SK-N-SH treated with all-trans-retinoic acid at 6 μM for 48 hours (cell line): ENCODE measurements at regions not wholly inside any gene's neighbourhood (a gene's known extent, or its start where the extent isn't known, plus 50 kb on each side); places are given as distances from the start of the nearest gene placed in this dataset.

ENCODE experiments used
- ARNTL ChIP-seq: fragments of 450-650 bp; formaldehyde crosslinking; IDR thresholded peaks from 2 replicates; pipeline ENCODE4 v1.5.0; 2020; ENCODE audit warnings: low read depth, mild to moderate bottlenecking, moderate library complexity, borderline replicate concordance
- CREB5 ChIP-seq: fragments of 250-450 bp; sonication (Bioruptor Pico); IDR thresholded peaks from 2 replicates; pipeline ENCODE4 v1.5.1; 2020; ENCODE audit warnings: low read depth, mild to moderate bottlenecking, moderate library complexity
- CSRNP3 ChIP-seq: fragments of 250-450 bp; sonication (Bioruptor Pico); IDR thresholded peaks from 2 replicates; pipeline ENCODE4 v1.5.1; 2021; ENCODE audit warnings: mild to moderate bottlenecking, moderate library complexity
- ISL1 ChIP-seq: fragments of 250-450 bp; sonication (Bioruptor Pico); IDR thresholded peaks from 2 replicates; pipeline ENCODE4 v2.1.2; 2022; ENCODE audit warnings: mild to moderate bottlenecking, moderate library complexity
- RARB ChIP-seq: fragments of 250-450 bp; sonication (Bioruptor Pico); IDR thresholded peaks from 2 replicates; pipeline ENCODE4 v1.8.0; 2021; ENCODE audit warnings: mild to moderate bottlenecking, moderate library complexity
- SNAI2 ChIP-seq: fragments of 250-450 bp; sonication (Bioruptor Pico); IDR thresholded peaks from 2 replicates; pipeline ENCODE4 v1.5.0; 2020; ENCODE audit warnings: mild to moderate bottlenecking, moderate library complexity
- TCF4 ChIP-seq: fragments of 250-450 bp; sonication (Bioruptor Pico); IDR thresholded peaks from 2 replicates; pipeline ENCODE4 v1.8.0; 2021; ENCODE audit warnings: mild to moderate bottlenecking, moderate library complexity, borderline replicate concordance
- TOX ChIP-seq: fragments of 250-450 bp; sonication (Bioruptor Pico); IDR thresholded peaks from 2 replicates; pipeline ENCODE4 v1.8.0; 2021; ENCODE audit warnings: mild to moderate bottlenecking, moderate library complexity, borderline replicate concordance

GRCh38 chr6:165971202-165971601 is 196.4 kb downstream of the TBXT start:
- TF ChIP-seq CSRNP3 (CRISPR knock-in tag), result no peak
- no peak for TF ChIP-seq TOX (CRISPR knock-in tag)
- TF ChIP-seq ARNTL (CRISPR knock-in tag), result no peak
- TF ChIP-seq CREB5 (CRISPR knock-in tag), result no peak
- TF ChIP-seq ISL1 (CRISPR knock-in tag), result no peak
- TF ChIP-seq RARB (CRISPR knock-in tag), result no peak
- no peak for TF ChIP-seq SNAI2 (CRISPR knock-in tag)
- TF ChIP-seq TCF4, result no peak
